ENCODE measurements at regions not wholly inside any gene's neighbourhood (a gene's known extent, or its start where the extent isn't known, plus 50 kb on each side); places are given as distances from the start of the nearest gene placed in this dataset.

GRCh38 chr7:51899611-51900010 is 583.0 kb upstream of the COBL start:
- H3K27ac ChIP-seq, result no peak overlapping the region
- TF ChIP-seq CTCF (conservative IDR thresholded peaks at IDR 0.05) (no peak), EZH2 (IDR thresholded peaks at IDR 0.05; ENCODE audit: low read depth) (no peak)

GRCh38 chr7:51882412-51882811 is 565.8 kb upstream of the COBL start:
- TF ChIP-seq CTCF (conservative IDR thresholded peaks at IDR 0.05) (no peak), EZH2 (IDR thresholded peaks at IDR 0.05; ENCODE audit: low read depth) (no peak)
- no peak overlapping the region for H3K4me3 ChIP-seq
- no peaks in the 10 kb centered on the region; the same call in none of the 2 replicates for H3K27me3 ChIP-seq (ENCODE audit: insufficient read depth, low read depth)
- no peaks in the 10 kb centered on the region for H3F3A ChIP-seq (ENCODE audit: insufficient read depth, low read depth)
- H4K20me1 ChIP-seq (ENCODE audit: insufficient read depth), result no peaks in the 10 kb centered on the region
- no peaks in the 10 kb centered on the region for H3K9me2 ChIP-seq (ENCODE audit: insufficient read depth)
- no peaks in the 10 kb centered on the region for H3K79me2 ChIP-seq (ENCODE audit: low read depth)
- ChIA-PET CTCF (no interaction called here), POLR2A (ENCODE audit: unreplicated experiment) (no interaction called here)
- no peaks in the 10 kb centered on the region for H3K36me3 ChIP-seq (ENCODE audit: low read depth)
- H3K9me3 ChIP-seq (ENCODE audit: insufficient read depth, low read depth), result no peaks in the 10 kb centered on the region
- H3K27ac ChIP-seq, result no peak overlapping the region
- no peak for DNase-seq
- intact Hi-C loops (cut with micrococcal nuclease; ENCODE audit: unreplicated experiment), result no loop called here
- H3K4me2 ChIP-seq, result no peak overlapping the region
- H2AFZ ChIP-seq, result no peak overlapping the region
- BruUV-seq (replicated peaks), result no TSS peak
- H3K4me1 ChIP-seq (replicated peaks; ENCODE audit: insufficient read depth), result no peaks in the 10 kb centered on the region

More at GRCh38 chr7:51899611-51900010, 583.0 kb upstream of the COBL start:
- H2AFZ ChIP-seq, result no peak overlapping the region
- H3K4me1 ChIP-seq (replicated peaks; ENCODE audit: insufficient read depth), result no peaks in the 10 kb centered on the region
- POLR2A ChIA-PET (ENCODE audit: unreplicated experiment), result no interaction called here
- H3K36me3 ChIP-seq (ENCODE audit: low read depth), result no peaks in the 10 kb centered on the region
- DNase-seq, result no peak
- no peak overlapping the region for H3K4me2 ChIP-seq
- CTCF ChIA-PET, result no interaction called here
- no peaks in the 10 kb centered on the region for H3K79me2 ChIP-seq (ENCODE audit: low read depth)
- H3K27me3 ChIP-seq (ENCODE audit: insufficient read depth, low read depth), result peaks cover 70% of the 10 kb centered on the region
- no peaks in the 10 kb centered on the region for H3K9me2 ChIP-seq (ENCODE audit: insufficient read depth)
- H4K20me1 ChIP-seq (ENCODE audit: insufficient read depth), result no peaks in the 10 kb centered on the region
- intact Hi-C loops (cut with micrococcal nuclease; ENCODE audit: unreplicated experiment), result no loop called here
- no peak overlapping the region for H3K4me3 ChIP-seq
- no TSS peak for BruUV-seq (replicated peaks)
- no peaks in the 10 kb centered on the region for H3F3A ChIP-seq (ENCODE audit: insufficient read depth, low read depth)
- no peaks in the 10 kb centered on the region for H3K9me3 ChIP-seq (ENCODE audit: insufficient read depth, low read depth)

GRCh38 chr7:51881309-51881708 is 564.7 kb upstream of the COBL start:
- no TSS peak for BruUV-seq (replicated peaks)
- POLR2A ChIA-PET (ENCODE audit: unreplicated experiment), result no interaction called here
- no peaks in the 10 kb centered on the region for H3F3A ChIP-seq (ENCODE audit: insufficient read depth, low read depth)
- no peaks in the 10 kb centered on the region for H3K4me1 ChIP-seq (replicated peaks; ENCODE audit: insufficient read depth)
- H3K4me3 ChIP-seq, result no peak overlapping the region
- intact Hi-C loops (cut with micrococcal nuclease; ENCODE audit: unreplicated experiment), result no loop called here
- H3K27ac ChIP-seq, result no peak overlapping the region
- H3K9me2 ChIP-seq (ENCODE audit: insufficient read depth), result no peaks in the 10 kb centered on the region
- H3K4me2 ChIP-seq, result no peak overlapping the region
- H2AFZ ChIP-seq, result no peak overlapping the region
- H3K79me2 ChIP-seq (ENCODE audit: low read depth), result no peaks in the 10 kb centered on the region
- H3K36me3 ChIP-seq (ENCODE audit: low read depth), result no peaks in the 10 kb centered on the region
- H3K9me3 ChIP-seq (ENCODE audit: insufficient read depth, low read depth), result no peaks in the 10 kb centered on the region
- no peak for DNase-seq
- TF ChIP-seq CTCF (conservative IDR thresholded peaks at IDR 0.05), result no peak
- no peaks in the 10 kb centered on the region for H4K20me1 ChIP-seq (ENCODE audit: insufficient read depth)
- no peaks in the 10 kb centered on the region; the same call in 1 of the 2 replicates for H3K27me3 ChIP-seq (ENCODE audit: insufficient read depth, low read depth)
- CTCF ChIA-PET, result no interaction called here
